ENCODE measurements at regions not wholly inside any gene's neighbourhood (a gene's known extent, or its start where the extent isn't known, plus 50 kb on each side); places are given as distances from the start of the nearest gene placed in this dataset.

GRCh38 chr13:57925250-57925649, 293.7 kb downstream of the PCDH17 start:
- no peak overlapping the region for H3K4me3 Mint-ChIP-seq
- H3K27me3 Mint-ChIP-seq = no peaks in the 10 kb centered on the region
- no peak overlapping the region for H3K27ac Mint-ChIP-seq
- ATAC-seq (no peak), DNase-seq (no peak)
- intact Hi-C loops (cut with micrococcal nuclease) = no loop called here
- H3K9me3 Mint-ChIP-seq = peaks cover 4% of the 10 kb centered on the region
- no peaks in the 10 kb centered on the region for H3K4me1 Mint-ChIP-seq (ENCODE audit: low read depth)
- TF ChIP-seq CTCF (IDR thresholded peaks at IDR 0.05) = no peak
- ChIA-PET POLR2A (no interaction called here), CTCF (no interaction called here)
- no peaks in the 10 kb centered on the region for H3K36me3 Mint-ChIP-seq (ENCODE audit: low read depth)

GRCh38 chr13:57925751-57926150, 294.2 kb downstream of the PCDH17 start:
- no peak for ATAC-seq
- H3K9me3 Mint-ChIP-seq = peaks cover 4% of the 10 kb centered on the region
- POLR2A ChIA-PET = no interaction called here

DNA sequence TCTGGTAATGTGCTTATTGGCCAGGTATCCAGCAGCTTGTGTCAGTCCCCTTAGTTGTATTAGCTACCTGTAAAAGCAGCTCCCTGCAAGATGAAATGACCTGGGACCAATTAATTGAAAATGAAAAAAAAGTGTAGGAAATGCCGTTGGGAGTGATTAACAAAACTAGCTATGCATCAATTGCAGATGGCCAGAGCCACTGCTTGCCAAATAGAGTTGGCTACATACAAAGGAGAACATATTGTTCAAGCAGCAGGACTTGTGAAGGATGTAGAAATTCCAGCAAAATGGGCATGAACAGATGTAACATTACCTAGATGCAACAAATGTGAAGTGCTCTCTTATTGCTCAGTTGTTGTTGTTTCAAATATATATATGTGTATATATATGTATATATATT, 300.5 kb downstream of the PCDH17 start:
- peaks cover 4% of the 10 kb centered on the region for H3K9me3 Mint-ChIP-seq
- ChIA-PET POLR2A (no interaction called here), CTCF (no interaction called here)
- H3K27me3 Mint-ChIP-seq = no peaks in the 10 kb centered on the region
- intact Hi-C loops (cut with micrococcal nuclease) = no loop called here
- no peak overlapping the region for H3K27ac Mint-ChIP-seq
- TF ChIP-seq CTCF (IDR thresholded peaks at IDR 0.05) = no peak
- H3K36me3 Mint-ChIP-seq (ENCODE audit: low read depth) = no peaks in the 10 kb centered on the region
- DNase-seq (no peak), ATAC-seq (no peak)
- H3K4me3 Mint-ChIP-seq = no peak overlapping the region
- H3K4me1 Mint-ChIP-seq (ENCODE audit: low read depth) = no peaks in the 10 kb centered on the region

More at GRCh38 chr13:57925751-57926150, 294.2 kb downstream of the PCDH17 start:
- Mint-ChIP-seq H3K4me3 (no peak overlapping the region), H3K27me3 (no peaks in the 10 kb centered on the region), H3K36me3 (ENCODE audit: low read depth) (no peaks in the 10 kb centered on the region), H3K27ac (no peak overlapping the region), H3K4me1 (ENCODE audit: low read depth) (no peaks in the 10 kb centered on the region)
- TF ChIP-seq CTCF (IDR thresholded peaks at IDR 0.05) = no peak
- intact Hi-C loops (cut with micrococcal nuclease) = no loop called here
- DNase-seq = no peak
- CTCF ChIA-PET = no interaction called here

- no peaks in the 10 kb centered on the region for H3K4me1 Mint-ChIP-seq (ENCODE audit: low read depth)
- no peak overlapping the region for H3K27ac Mint-ChIP-seq
- no peak for TF ChIP-seq CTCF (IDR thresholded peaks at IDR 0.05)
- DNase-seq (no peak), ATAC-seq (no peak)
- no peaks in the 10 kb centered on the region for H3K36me3 Mint-ChIP-seq (ENCODE audit: low read depth)
- intact Hi-C loops (cut with micrococcal nuclease) = no loop called here
- H3K27me3 Mint-ChIP-seq = no peaks in the 10 kb centered on the region
- ChIA-PET CTCF (no interaction called here), POLR2A (no interaction called here)
- H3K4me3 Mint-ChIP-seq = no peak overlapping the region
- H3K9me3 Mint-ChIP-seq = peaks cover 2% of the 10 kb centered on the region
These were observed 302.1 kb downstream of the PCDH17 start for GRCh38 chr13:57933606-57934005.

- H3K4me1 Mint-ChIP-seq (ENCODE audit: low read depth) = no peaks in the 10 kb centered on the region
- no peaks in the 10 kb centered on the region for H3K27me3 Mint-ChIP-seq
- ATAC-seq (no peak), DNase-seq (no peak)
- CTCF ChIA-PET = no interaction called here
- H3K9me3 Mint-ChIP-seq = peaks cover 2% of the 10 kb centered on the region
- intact Hi-C loops (cut with micrococcal nuclease) = no loop called here
- no peak overlapping the region for H3K4me3 Mint-ChIP-seq
- no peak overlapping the region for H3K27ac Mint-ChIP-seq
- POLR2A ChIA-PET = no interaction called here
- no peaks in the 10 kb centered on the region for H3K36me3 Mint-ChIP-seq (ENCODE audit: low read depth)
- TF ChIP-seq CTCF (IDR thresholded peaks at IDR 0.05) = no peak
These were observed 304.4 kb downstream of the PCDH17 start for GRCh38 chr13:57935965-57936364.

Measured in activated CD8-positive, alpha-beta T cell treated with anti-CD3 and anti-CD28 coated beads for 36 hours (primary cell).